WTC11 (cell line): ENCODE measurements at regions not wholly inside any gene's neighbourhood (a gene's known extent, or its start where the extent isn't known, plus 50 kb on each side); places are given as distances from the start of the nearest gene placed in this dataset.

Experiments used
- ATAC-seq: fragments of 200-7000 bp; cut with Tn5 transposase; 2 replicates; pipeline ENCODE4 v1.10.0; 2021; ENCODE audit warnings: mild to moderate bottlenecking, moderate library complexity
- CTCF ChIA-PET: fragments of 300-600 bp; sonication (Branson Sonifier 250); formaldehyde crosslinking; loops from one replicate; lab custom pipeline; 2021; ENCODE audit warnings: antibody characterized with exemption; lab: Charles Lee
- POLR2A ChIA-PET: fragments of 350-600 bp; sonication (Branson Sonifier 250); formaldehyde crosslinking; loops from one replicate; lab custom pipeline; 2021; ENCODE audit warnings: antibody characterized with exemption; lab: Charles Lee
- DNase-seq: peaks from one replicate; pipeline ENCODE4 v3.0.0; 2021; ENCODE audit warnings: low spot score
- H3K27ac Mint-ChIP-seq: 2 replicates; pipeline ENCODE4 v1.8.0; 2021; ENCODE audit warnings: mixed read lengths
- H3K27me3 Mint-ChIP-seq: 2 replicates; pipeline ENCODE4 v1.8.0; 2021; ENCODE audit warnings: low read depth, mild to moderate bottlenecking, moderate library complexity, mixed read lengths
- H3K36me3 Mint-ChIP-seq: 2 replicates; pipeline ENCODE4 v1.8.0; 2021; ENCODE audit warnings: mixed read lengths
- H3K4me1 Mint-ChIP-seq: 2 replicates; pipeline ENCODE4 v1.8.0; 2022; ENCODE audit warnings: mixed read lengths
- H3K4me3 Mint-ChIP-seq: 2 replicates; pipeline ENCODE4 v1.8.0; 2021; ENCODE audit warnings: mild to moderate bottlenecking, moderate library complexity, mixed read lengths
- H3K9me3 Mint-ChIP-seq: 2 replicates; pipeline ENCODE4 v1.8.0; 2021; ENCODE audit warnings: mixed read lengths
- E2F5 ChIP-seq: sonication (generic); formaldehyde crosslinking; IDR thresholded peaks from 2 replicates; pipeline ENCODE4 v1.8.1; 2022; ENCODE audit warnings: mild to moderate bottlenecking, moderate library complexity, missing genetic modification reagents
- ESRRA ChIP-seq: sonication (generic); formaldehyde crosslinking; IDR thresholded peaks from 2 replicates; pipeline ENCODE4 v1.8.1; 2022; ENCODE audit warnings: mild to moderate bottlenecking, missing genetic modification reagents, borderline replicate concordance
- FOXJ3 ChIP-seq: sonication (generic); formaldehyde crosslinking; IDR thresholded peaks from 2 replicates; pipeline ENCODE4 v1.9.0; 2021; ENCODE audit warnings: missing genetic modification reagents, mild to moderate bottlenecking, borderline replicate concordance
- FOXK1 ChIP-seq: sonication (generic); formaldehyde crosslinking; IDR thresholded peaks from 2 replicates; pipeline ENCODE4 v1.8.0; 2022; ENCODE audit warnings: mild to moderate bottlenecking, moderate library complexity, missing genetic modification reagents
- FOXP4 ChIP-seq: sonication (generic); formaldehyde crosslinking; IDR thresholded peaks from 2 replicates; pipeline ENCODE4 v1.8.0; 2022; ENCODE audit warnings: mild to moderate bottlenecking, missing genetic modification reagents
- JAZF1 ChIP-seq: fragments of 250-450 bp; sonication (Bioruptor Pico); IDR thresholded peaks from 2 replicates; pipeline ENCODE4 v1.9.0; 2021; ENCODE audit warnings: moderate library complexity, mild to moderate bottlenecking, inconsistent platforms
- NFYB ChIP-seq: sonication (generic); formaldehyde crosslinking; conservative IDR thresholded peaks from 2 replicates; pipeline ENCODE4 v1.8.0; 2022; ENCODE audit warnings: low read depth, missing genetic modification reagents
- PREB ChIP-seq: sonication (generic); formaldehyde crosslinking; IDR thresholded peaks from 2 replicates; pipeline ENCODE4 v1.8.1; 2022; ENCODE audit warnings: mild to moderate bottlenecking, missing genetic modification reagents, moderate library complexity, borderline replicate concordance
- SMAD3 ChIP-seq: sonication (generic); formaldehyde crosslinking; IDR thresholded peaks from 2 replicates; pipeline ENCODE4 v1.8.0; 2022; ENCODE audit warnings: missing genetic modification reagents, mild to moderate bottlenecking, borderline replicate concordance
- SOX15 ChIP-seq: fragments of 250-450 bp; sonication (Bioruptor Pico); IDR thresholded peaks from 2 replicates; pipeline ENCODE4 v1.9.0; 2021; ENCODE audit warnings: mild to moderate bottlenecking
- USF1 ChIP-seq: sonication (generic); formaldehyde crosslinking; IDR thresholded peaks from 2 replicates; pipeline ENCODE4 v1.8.0; 2022; ENCODE audit warnings: mild to moderate bottlenecking, missing genetic modification reagents
- ZNF121 ChIP-seq: sonication (generic); formaldehyde crosslinking; IDR thresholded peaks from 2 replicates; pipeline ENCODE4 v1.8.0; 2023; ENCODE audit warnings: missing genetic modification reagents
- ZNF138 ChIP-seq: sonication (generic); formaldehyde crosslinking; conservative IDR thresholded peaks from 2 replicates; pipeline ENCODE4 v1.8.1; 2022; ENCODE audit warnings: mild to moderate bottlenecking, moderate library complexity, missing genetic modification reagents
- ZNF317 ChIP-seq: sonication (generic); formaldehyde crosslinking; IDR thresholded peaks from 2 replicates; pipeline ENCODE4 v1.8.1; 2023; ENCODE audit warnings: low read depth, mild to moderate bottlenecking, moderate library complexity, missing genetic modification reagents, borderline replicate concordance

GRCh38 chr7:83807774-83808173, 158.8 kb upstream of the SEMA3E start:
- Mint-ChIP-seq H3K36me3 (no peaks in the 10 kb centered on the region), H3K9me3 (peaks cover 6% of the 10 kb centered on the region; the same call in 1 of the 2 replicates), H3K27ac (no peak overlapping the region), H3K4me1 (no peaks in the 10 kb centered on the region), H3K27me3 (no peaks in the 10 kb centered on the region), H3K4me3 (no peak overlapping the region)
- POLR2A ChIA-PET = no interaction called here
- no peak for TF ChIP-seq USF1 (CRISPR knock-in tag)
- no peak for TF ChIP-seq ESRRA (CRISPR knock-in tag)
- ATAC-seq (no peak), DNase-seq (no peak)
- CTCF ChIA-PET = no interaction called here

GRCh38 chr7:83806538-83806937, 157.6 kb upstream of the SEMA3E start:
- H3K4me1 Mint-ChIP-seq = no peaks in the 10 kb centered on the region
- TF ChIP-seq ZNF317 (CRISPR knock-in tag) = no peak
- TF ChIP-seq SOX15 (CRISPR knock-in tag) = no peak
- TF ChIP-seq PREB = no peak
- TF ChIP-seq SMAD3 (CRISPR knock-in tag) = no peak
- no peak for TF ChIP-seq ZNF138
- TF ChIP-seq NFYB (CRISPR knock-in tag) = no peak
- no peak for TF ChIP-seq JAZF1
- no peak for TF ChIP-seq FOXK1 (CRISPR knock-in tag)
- TF ChIP-seq ZNF121 (CRISPR knock-in tag) = no peak
- no peak for TF ChIP-seq ESRRA (CRISPR knock-in tag)
- no peak for TF ChIP-seq E2F5 (CRISPR knock-in tag)
- no peak for TF ChIP-seq FOXJ3
- H3K36me3 Mint-ChIP-seq = no peaks in the 10 kb centered on the region
- no peak for DNase-seq
- H3K27me3 Mint-ChIP-seq = no peaks in the 10 kb centered on the region
- no peak overlapping the region for H3K27ac Mint-ChIP-seq
- no peak for ATAC-seq
- POLR2A ChIA-PET = interaction anchor here (0.6 kb wide), 1 partner anchor 69 kb away, joined by 3 read pairs; no protein-coding TSS in a partner anchor
- H3K9me3 Mint-ChIP-seq = peaks cover 7% of the 10 kb centered on the region
- no peak overlapping the region for H3K4me3 Mint-ChIP-seq
- CTCF ChIA-PET = no interaction called here

- H3K4me1 Mint-ChIP-seq = no peaks in the 10 kb centered on the region
Observed at GRCh38 chr7:83799333-83799732, 150.4 kb upstream of the SEMA3E start.

More at GRCh38 chr7:83799333-83799732, 150.4 kb upstream of the SEMA3E start:
- Mint-ChIP-seq H3K4me3 (no peak overlapping the region), H3K9me3 (peaks cover 8% of the 10 kb centered on the region), H3K27me3 (no peaks in the 10 kb centered on the region), H3K36me3 (no peaks in the 10 kb centered on the region), H3K27ac (no peak overlapping the region)
- POLR2A ChIA-PET = no interaction called here
- CTCF ChIA-PET = no interaction called here
- no peak for ATAC-seq
- TF ChIP-seq USF1 (CRISPR knock-in tag) = no peak
- no peak for TF ChIP-seq FOXP4 (CRISPR knock-in tag)
- DNase-seq = no peak
